ENCODE measurements at regions not wholly inside any gene's neighbourhood (a gene's known extent, or its start where the extent isn't known, plus 50 kb on each side); places are given as distances from the start of the nearest gene placed in this dataset.
A peak's percentile ranks its signal among the peaks of the same experiment; 100 is the strongest.

GRCh38 chr2:223470602-223471001, 131.6 kb downstream of the SCG2 start:
- H3K9ac ChIP-seq (ENCODE audit: extremely low read depth, low read length, poor library complexity, severe bottlenecking), result no peak overlapping the region
- Mint-ChIP-seq H3K4me1 (peaks cover 13% of the 10 kb centered on the region), H3K27ac (no peak overlapping the region), H3K36me3 (ENCODE audit: low read depth) (no peaks in the 10 kb centered on the region), H3K9me3 (no peaks in the 10 kb centered on the region), H3K27me3 (ENCODE audit: insufficient read depth) (peaks cover 49% of the 10 kb centered on the region), H3K4me3 (no peak overlapping the region)
- no peak overlapping the region for H3K27ac ChIP-seq (ENCODE audit: low read depth, low read length)
- no peaks in the 10 kb centered on the region for H3K36me3 ChIP-seq (ENCODE audit: control insufficient read depth, insufficient read depth, low read length)
- no peaks in the 10 kb centered on the region for H3K27me3 ChIP-seq (ENCODE audit: control insufficient read depth, insufficient read depth, low read length, poor library complexity, severe bottlenecking)
- no peak overlapping the region for H3K4me3 ChIP-seq (ENCODE audit: low read length)
- DNase-seq, result no peak
- no peak for TF ChIP-seq CTCF (conservative IDR thresholded peaks at IDR 0.05)
- WGBS, 2 experiments (ENCODE audit: insufficient coverage in 1 of 2, insufficient read length in 1 of 2), result 93 to 100% methylated on average over 2 of the region's 2 CpGs
- peaks cover 7% of the 10 kb centered on the region for H3K4me1 ChIP-seq (ENCODE audit: control insufficient read depth, insufficient read depth, low read length)
- no peaks in the 10 kb centered on the region for H3K9me3 ChIP-seq (ENCODE audit: control insufficient read depth, low read length)

- Mint-ChIP-seq H3K4me1 (peaks cover 13% of the 10 kb centered on the region), H3K27ac (no peak overlapping the region), H3K4me3 (no peak overlapping the region), H3K9me3 (no peaks in the 10 kb centered on the region), H3K27me3 (ENCODE audit: insufficient read depth) (peaks cover 52% of the 10 kb centered on the region), H3K36me3 (ENCODE audit: low read depth) (no peaks in the 10 kb centered on the region)
- no peak for TF ChIP-seq CTCF (conservative IDR thresholded peaks at IDR 0.05)
- Histone ChIP-seq H3K9me3 (ENCODE audit: control insufficient read depth, low read length) (no peaks in the 10 kb centered on the region), H3K27me3 (ENCODE audit: control insufficient read depth, insufficient read depth, low read length, poor library complexity, severe bottlenecking) (no peaks in the 10 kb centered on the region), H3K27ac (ENCODE audit: low read depth, low read length) (no peak overlapping the region), H3K4me1 (ENCODE audit: control insufficient read depth, insufficient read depth, low read length) (peaks cover 7% of the 10 kb centered on the region), H3K36me3 (ENCODE audit: control insufficient read depth, insufficient read depth, low read length) (no peaks in the 10 kb centered on the region), H3K9ac (ENCODE audit: extremely low read depth, low read length, poor library complexity, severe bottlenecking) (no peak overlapping the region), H3K4me3 (ENCODE audit: low read length) (no peak overlapping the region)
- WGBS, 2 experiments (ENCODE audit: insufficient coverage in 1 of 2, insufficient read length in 1 of 2), result 88% methylated on average over 4 of the region's 4 CpGs; no CpG with 5 or more reads in 1 of the 2 experiments
- DNase-seq, result no peak
Measured at GRCh38 chr2:223472771-223473170, 129.4 kb downstream of the SCG2 start.

- H3K9me3 Mint-ChIP-seq, result peaks cover 2% of the 10 kb centered on the region
- H3K9me3 ChIP-seq (ENCODE audit: control insufficient read depth, low read length), result no peaks in the 10 kb centered on the region
- H3K4me3 ChIP-seq (ENCODE audit: low read length), result no peak overlapping the region
- no peaks in the 10 kb centered on the region for H3K36me3 Mint-ChIP-seq (ENCODE audit: low read depth)
- peak; percentile 65 for DNase-seq
- no peaks in the 10 kb centered on the region for H3K27me3 ChIP-seq (ENCODE audit: control insufficient read depth, insufficient read depth, low read length, poor library complexity, severe bottlenecking)
- 92 to 100% methylated on average over 1 to 2 of the region's 2 CpGs for WGBS, 2 experiments (ENCODE audit: insufficient coverage in 1 of 2, insufficient read length in 1 of 2)
- no peaks in the 10 kb centered on the region for H3K36me3 ChIP-seq (ENCODE audit: control insufficient read depth, insufficient read depth, low read length)
- H3K9ac ChIP-seq (ENCODE audit: extremely low read depth, low read length, poor library complexity, severe bottlenecking), result no peak overlapping the region
- no peak overlapping the region for H3K4me3 Mint-ChIP-seq
- TF ChIP-seq CTCF (conservative IDR thresholded peaks at IDR 0.05), result no peak
- H3K27ac Mint-ChIP-seq, result no peak overlapping the region
- no peak overlapping the region for H3K27ac ChIP-seq (ENCODE audit: low read depth, low read length)
- peaks cover 67% of the 10 kb centered on the region for H3K27me3 Mint-ChIP-seq (ENCODE audit: insufficient read depth)
- peaks cover 5% of the 10 kb centered on the region for H3K4me1 ChIP-seq (ENCODE audit: control insufficient read depth, insufficient read depth, low read length)
- peaks cover 10% of the 10 kb centered on the region for H3K4me1 Mint-ChIP-seq
Measured at GRCh38 chr2:223474893-223475292, 127.3 kb downstream of the SCG2 start.
